CD4-positive, alpha-beta T cell treated with Interleukin-21 for 1 hour (primary cell): ENCODE measurements at regions not wholly inside any gene's neighbourhood (a gene's known extent, or its start where the extent isn't known, plus 50 kb on each side); places are given as distances from the start of the nearest gene placed in this dataset.
"Not testable (repeated sequence)": the region's sequence is repeated elsewhere in the genome, so short reads cannot be mapped to it uniquely, and the experiment has no call there.

Experiments
- DNase-seq: peaks from one replicate; pipeline ENCODE4 v3.0.0-alpha.2; 2020

DNA sequence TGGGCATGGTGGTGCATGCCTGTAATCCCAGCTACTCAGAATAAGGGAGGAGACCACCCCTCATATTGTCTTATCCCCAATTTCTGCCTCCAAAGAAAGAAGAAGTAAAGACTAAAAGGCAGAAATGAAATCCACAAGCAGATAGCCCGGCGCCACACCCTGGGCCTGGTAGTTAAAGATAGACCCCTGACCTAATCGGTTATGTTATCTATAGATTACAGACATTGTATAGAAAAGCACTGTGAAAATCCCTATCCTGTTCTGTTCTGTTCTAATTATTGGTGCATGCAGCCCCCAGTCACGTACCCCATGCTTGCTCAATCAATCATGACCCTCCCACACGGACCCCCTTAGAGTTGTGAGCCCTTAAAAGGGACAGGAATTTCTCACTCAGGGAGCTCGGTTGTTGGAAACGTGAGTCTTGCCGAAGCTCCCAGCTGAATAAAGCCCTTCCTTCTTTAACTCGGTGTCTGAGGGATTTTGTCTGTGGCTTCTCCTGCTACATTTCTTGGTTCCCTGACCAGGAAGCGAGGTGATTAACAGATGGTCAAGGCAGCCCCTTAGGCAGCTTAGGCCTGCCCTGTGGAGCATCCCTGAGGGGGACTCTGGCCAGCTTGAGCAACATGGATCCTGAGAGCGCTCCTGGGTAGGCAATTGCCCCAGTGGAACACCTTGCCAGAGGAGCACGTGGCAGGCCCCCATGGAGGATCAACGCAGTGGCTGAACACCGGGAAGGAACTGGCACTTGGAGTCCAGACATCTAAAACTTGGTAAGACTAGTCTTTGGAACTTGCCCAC, 188.7 kb upstream of the NDUFV2 start:
- DNase-seq: not testable (repeated sequence)

DNA sequence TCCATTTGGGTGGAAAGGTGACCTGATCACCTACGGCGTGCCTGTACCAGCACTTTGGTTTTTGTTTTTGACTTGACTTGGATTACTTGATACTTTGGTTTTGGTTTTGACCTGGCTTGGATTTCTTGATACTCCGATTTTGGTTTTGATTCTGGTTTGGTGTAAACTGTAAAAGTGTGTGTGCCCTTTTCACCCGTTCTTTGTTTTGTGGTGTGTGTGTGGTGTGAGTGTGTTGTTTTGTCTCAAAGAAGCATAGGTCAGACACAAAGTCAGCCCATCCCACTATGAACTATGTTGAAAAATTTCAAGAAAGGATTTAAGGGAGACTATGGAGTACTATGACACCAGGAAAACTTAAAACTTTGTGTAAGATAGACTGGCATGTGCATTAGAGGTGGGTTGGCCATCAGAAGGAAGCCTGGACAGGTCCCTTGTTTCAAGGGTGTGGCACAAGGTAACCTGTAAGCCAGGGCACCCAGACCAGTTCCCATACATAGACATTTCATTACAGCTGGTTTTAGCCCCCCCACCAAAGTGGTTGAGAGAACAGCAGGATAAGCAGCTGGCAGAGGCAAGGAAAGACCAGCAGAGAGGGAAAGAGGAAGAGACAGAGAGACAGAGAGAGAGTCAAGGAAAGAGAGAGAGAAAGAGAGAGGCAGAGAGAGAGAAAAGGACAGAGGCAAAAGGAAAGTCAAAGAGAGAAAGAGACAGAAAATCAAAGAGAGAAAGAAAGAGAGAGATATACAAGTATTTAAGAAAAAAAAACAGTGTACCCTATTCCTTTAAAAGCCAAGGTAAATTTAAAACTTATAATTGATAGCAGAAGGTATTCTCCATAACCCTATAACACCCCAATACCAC, 187.9 kb upstream of the NDUFV2 start:
- not testable (repeated sequence) for DNase-seq

DNA sequence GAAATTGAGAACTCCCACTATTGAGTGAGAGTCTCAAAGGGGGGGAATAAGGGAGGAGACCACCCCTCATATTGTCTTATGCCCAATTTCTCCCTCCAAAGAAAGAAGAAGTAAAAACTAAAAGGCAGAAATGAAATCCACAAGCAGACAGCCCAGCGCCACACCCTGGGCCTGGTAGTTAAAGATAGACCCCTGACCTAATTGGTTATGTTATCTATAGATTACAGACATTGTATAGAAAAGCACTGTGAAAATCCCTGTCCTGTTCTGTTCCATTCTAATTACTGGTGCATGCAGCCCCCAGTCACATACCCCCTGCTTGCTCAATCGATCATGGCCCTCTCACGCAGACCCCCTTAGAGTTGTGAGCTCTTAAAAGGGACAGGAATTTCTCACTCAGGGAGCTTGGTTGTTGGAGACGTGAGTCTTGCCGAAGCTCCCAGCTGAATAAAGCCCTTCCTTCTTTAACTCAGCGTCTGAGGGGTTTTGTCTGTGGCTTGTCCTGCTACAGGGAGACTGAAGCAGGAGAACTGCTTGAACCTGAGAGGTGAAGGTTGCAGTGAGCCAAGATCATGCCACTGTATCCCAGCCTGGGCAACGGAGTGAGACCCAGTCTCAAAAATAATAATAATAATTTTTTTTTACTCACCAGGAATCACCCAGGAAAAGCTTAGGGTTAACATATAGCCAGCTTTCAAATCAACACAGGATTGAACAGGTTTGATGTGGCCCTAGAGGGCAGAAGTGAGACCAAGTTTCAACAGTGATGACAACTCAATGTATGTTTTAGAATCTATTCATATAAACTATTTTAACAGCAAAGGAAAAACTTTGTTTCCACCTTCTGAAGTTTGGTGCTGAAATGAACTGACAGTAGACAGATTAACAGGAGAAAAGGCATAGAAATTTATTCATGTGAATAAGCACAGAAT, 181.4 kb upstream of the NDUFV2 start:
- not testable (repeated sequence) for DNase-seq

DNA sequence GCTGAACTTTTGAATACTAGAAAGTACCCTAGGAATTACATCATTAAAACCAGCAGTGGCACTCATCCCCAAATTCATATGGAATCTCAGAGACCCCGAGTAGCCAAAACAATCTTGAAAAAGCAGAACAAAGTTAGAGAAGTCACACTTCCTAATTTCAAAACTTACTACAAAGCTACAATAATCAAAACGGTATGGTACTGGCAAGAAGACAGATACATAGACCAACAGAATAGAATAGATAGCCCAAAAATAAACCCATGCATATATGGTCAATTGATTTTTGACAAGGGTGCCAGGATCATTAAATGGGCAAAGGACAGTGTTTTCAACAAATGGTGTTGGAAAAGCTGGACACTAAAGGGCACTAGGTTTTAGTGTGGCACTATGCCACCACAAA, 176.0 kb upstream of the NDUFV2 start:
- no peak for DNase-seq

DNA sequence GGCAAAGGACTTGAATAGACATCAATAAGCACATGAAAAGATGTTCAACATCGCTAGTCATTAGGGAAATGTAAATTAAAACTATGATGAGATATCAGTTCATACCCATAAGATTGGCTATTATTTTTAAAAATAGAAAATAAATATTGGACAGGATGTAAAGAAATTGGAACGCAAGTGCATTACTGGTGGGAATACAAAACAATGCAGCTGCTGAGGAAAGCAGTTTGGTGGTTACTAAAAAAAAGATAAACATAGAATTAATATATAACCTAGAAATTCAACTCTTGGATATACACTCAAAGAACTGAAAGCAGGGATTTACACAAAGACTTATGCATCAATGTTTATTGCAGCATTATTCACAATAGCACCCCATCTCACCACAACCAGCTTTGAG, 174.5 kb upstream of the NDUFV2 start:
- no peak for DNase-seq

DNA sequence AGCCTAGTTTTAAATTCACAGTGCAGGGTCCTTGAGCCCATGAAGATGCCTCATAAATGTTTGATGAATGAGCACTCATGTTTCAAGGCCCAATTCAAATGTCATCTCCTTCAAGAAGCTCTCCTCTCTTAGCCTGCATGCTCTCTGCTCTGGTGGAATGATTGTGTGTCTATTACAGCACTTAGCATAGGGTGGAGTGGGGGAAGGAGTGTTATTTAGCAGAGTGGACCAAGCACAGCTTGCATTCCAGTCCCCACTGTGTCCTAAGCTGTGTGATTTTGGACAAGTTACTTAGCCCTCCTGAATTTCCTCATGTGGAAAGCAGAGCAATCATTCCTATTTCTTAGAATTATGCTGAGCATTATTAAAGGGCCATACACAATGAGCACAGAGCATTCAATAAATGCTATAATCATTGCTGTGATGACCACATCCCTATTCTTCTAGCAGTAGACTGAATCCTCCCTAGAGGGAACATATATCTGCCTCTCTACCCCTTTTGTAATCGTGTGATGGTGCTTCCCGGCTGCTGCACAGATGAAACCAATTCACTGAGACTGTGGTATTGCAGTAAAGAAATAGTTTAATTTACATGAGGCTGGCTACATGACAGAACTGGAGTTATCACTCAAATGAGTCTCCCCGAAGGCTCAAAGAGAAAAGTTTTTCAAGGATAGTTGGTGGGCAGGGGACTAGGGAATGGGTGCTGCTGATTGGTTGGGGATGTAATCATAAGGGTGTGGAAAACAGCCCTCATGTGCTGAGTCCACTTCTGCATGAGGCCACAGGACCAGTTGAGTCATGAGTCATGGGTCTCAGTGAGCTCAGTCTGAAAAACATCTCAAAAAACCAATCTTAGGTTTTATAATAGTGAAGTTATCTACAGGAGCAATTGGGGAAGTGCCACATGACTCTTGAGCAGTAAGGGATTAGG, 173.4 kb upstream of the NDUFV2 start:
- no peak for DNase-seq

DNA sequence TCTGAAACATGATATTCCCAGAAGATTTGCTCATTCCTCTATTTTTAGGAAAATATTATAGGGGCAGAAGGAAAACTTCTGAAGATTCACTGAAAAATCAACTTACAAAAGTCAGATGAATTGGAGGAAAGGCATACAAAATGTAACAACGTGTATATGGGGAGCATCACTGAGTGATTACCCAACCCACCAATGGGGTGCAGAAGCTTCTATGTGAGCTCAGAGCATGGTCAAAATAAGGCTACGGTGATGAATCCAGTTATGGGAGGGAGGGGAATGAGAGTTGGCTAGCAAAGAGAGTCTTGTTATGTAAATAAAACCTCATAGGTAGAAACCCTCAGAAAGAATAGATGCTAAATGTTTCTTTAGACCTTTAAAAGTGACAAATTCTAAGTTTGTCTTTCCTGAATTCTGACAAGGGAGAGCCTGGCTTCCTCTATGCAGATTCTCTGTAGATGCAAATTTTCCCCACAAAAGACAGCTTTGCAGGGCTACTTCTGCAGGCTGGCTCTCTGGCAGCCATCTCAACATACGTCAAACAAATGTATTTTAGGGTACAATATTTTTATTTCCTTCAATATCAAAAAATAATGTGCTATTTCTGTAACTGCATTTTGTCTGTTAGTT, 171.4 kb upstream of the NDUFV2 start:
- DNase-seq: no peak

DNA sequence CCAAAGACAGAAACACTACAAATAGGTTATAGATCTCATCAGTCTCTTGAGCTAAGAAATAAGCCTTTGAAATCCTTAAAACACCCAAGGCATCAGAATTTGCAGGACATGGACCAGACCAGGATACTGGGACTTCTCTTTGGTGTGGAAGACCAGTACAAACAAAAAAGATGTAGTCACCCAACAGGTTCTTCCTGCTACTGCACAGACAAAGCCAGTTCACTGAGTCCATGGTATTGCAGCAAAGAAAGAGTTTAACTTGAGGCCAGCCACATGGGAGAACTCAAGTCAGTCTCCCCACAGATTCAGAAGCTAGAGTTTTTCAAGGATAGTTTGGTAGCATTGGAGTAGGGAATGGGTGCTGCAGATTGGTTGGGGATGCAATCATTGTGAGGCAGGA, 169.6 kb upstream of the NDUFV2 start:
- DNase-seq: no peak

DNA sequence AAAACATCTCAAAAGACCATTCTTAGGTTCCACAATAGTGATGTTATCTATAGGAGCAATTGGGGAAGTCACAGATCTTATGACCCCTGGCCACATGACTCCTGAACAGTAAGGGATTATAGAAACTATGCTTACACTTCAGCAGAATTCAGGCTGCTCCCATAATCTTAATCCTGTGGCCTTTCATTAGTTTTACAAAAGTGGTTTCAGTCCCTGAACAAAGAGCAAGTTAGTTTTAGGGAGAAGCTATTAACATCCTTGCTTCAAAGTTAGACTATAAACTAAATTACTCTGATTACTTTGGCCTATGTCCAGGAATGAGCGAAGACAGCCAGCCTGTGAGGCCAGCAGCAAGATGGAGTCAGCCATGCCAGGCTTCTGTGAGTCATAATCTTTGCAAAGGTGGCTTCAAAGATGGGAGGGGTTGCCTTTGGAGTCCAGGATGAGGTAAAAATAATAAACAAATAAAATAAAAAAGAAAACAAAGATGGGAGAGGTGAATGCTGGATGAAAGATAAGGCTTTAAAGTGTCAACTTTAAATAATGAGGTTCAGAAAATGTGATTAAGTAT, 168.7 kb upstream of the NDUFV2 start:
- no peak for DNase-seq

DNA sequence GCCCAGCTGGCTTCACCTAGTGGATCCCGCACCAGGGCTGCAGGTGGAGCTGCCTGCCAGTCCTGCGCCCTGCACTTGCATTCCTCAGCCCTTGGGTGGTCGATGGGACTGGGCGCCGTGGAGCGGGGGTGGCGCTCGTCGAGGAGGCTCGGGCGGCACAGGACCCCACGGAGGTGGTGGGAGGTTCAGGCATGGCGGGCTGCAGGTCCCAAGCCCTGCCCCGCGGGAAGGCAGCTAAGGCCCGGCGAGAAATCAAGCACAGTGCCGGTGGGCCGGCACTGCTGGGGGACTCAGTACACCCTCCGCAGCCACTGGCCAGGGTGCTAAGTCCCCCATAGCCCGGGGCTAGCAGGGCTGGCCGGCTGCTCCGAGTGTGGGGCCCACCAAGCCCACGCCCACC, 167.2 kb upstream of the NDUFV2 start:
- not testable (repeated sequence) for DNase-seq

DNA sequence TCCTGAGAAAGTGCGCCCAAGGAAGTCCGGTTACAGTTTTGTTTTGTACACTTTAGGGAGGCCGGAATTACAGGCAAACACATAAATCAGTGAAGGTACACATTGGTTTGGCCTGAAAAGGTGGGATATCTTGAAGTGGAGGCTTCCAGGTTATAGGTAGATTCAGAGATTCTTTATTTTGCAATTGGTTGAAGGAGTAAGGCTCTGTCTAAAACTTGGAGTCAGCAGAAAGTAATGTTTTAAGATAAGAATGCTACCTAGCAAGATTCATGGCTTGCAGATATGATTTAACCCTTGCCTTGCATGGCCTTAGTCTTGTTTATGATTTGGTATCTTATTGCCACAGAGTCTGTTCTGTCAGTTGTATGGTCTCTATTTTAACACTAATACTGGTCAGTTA, 165.9 kb upstream of the NDUFV2 start:
- no peak for DNase-seq

DNA sequence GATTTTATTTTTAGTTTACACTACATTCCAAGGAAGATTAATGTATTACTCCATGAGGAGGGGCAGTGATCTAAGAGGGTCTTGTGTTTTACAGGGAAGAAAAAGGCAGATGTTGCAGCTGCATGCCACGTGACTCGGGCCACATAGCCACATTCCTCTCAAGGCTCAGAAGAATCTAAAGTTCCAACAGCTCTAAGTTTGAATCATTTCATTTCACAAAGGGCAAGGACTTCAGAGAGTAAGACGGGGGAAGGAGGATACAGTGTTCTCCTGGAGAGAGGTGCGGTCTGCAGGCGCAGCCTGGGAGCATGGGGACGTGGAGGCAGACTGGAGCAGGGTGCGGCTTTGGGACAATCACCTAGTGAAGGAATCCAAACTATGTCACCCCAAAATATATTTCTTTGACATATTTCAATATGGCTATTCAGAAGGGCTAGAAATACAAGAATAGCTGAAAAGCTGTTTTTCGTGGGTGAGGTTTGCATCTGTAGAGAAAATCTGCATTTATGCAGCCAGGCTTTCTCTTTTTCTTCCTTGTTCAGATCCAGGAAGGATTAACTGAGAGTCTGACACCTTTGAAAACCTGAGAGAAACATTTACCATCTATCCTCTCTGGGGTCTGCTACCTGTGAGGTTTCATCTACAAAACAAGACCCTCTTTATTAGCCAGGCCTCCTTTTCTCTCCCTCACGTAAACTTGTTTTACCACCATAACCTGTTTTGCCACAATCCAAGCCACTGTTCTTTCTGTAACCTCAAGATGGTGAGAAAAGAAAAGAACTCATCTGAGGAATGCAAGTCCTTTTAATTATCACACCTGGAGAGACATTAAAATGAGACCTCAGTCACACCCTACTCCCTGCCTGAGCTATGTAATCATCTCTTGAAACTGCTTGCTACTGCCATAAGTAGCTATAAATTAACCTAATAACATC, 165.1 kb upstream of the NDUFV2 start:
- no peak for DNase-seq

DNA sequence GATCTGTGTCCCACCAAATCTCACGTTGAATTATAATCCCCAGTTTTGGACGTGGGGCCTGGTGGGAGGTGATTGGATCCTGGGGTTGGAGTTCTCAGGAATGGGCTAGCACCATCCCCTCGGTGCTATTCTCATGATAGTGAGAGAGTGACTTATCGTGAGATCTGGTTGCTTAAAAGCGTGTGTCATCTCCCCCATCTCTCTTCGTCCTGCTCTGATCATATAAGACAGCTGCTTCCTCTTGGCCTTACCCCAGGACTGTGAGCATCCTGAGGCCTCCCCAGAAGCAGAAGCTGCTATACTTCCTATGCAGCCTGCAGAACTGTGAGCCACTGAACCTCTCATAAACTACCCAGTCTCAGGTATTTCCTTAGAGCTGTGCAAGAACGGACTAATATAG, 163.7 kb upstream of the NDUFV2 start:
- no peak for DNase-seq

DNA sequence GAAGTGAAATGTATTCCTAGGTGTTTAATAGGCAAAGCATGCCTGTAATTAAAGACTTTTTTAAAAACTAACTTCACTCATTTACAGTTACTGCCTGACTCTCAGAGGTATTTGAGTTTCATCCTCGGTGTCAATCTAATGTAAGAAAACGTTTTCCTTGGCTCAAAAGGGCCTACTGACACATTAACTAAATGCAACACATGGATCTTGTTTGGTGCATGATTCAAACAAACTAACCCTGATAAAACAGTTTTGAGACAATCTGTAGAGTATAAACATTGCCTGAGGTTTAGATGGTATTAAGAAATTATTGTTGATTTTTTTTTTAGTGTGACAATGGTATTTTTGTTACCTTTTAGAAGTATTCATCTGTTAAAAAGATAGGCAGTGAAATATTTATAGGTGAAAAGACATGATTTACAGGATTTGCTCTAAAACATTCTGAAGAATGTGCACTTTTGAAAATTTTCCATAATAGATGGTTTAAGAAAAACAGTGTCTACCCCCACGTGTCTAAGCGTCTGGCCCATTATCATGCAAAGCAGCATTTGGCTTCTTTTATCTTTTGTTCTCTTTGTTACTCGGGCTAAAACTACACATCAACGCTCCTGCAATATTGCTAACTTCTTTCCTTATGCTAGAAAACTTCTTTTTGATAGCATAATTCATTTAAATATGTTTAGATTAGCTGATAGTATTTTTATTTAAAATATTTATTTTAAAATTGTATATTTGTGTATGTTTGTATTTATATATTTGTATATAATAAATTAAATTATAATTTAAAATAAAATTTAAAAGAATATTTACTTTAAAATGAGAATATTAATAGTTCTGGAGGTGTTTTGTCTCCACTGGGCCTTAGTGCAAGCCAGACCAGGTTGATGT, 160.2 kb upstream of the NDUFV2 start:
- DNase-seq: no peak

DNA sequence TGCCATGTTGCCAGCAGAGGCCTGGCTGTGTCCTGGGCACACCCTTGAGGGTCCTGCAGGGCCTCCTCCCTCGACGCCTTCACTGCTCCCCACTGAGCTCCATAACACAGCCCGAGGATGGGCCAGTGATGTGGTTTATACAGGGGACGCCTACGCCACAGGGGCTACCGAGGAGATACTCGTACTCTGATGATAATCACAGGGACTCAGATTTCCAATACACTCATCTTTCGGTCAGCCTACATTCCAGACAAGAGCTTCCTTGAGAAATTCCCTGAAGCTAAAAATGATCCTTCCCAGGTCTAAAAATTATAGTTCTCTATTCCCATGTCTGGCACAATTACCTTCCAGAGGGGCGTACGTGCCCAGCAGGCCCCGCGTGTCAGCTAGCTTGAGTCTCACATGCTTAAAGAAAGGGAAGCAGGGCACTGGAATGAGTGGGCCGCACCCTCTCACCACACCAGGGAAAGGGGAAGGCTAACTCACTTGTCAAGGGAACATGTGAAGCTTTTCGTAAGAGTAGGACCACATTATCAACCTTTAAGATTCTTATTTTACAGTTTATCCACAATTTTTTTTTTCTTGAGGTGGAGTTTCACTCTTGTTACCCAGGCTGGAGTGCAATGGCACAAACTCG, 159.5 kb upstream of the NDUFV2 start:
- DNase-seq: no peak

DNA sequence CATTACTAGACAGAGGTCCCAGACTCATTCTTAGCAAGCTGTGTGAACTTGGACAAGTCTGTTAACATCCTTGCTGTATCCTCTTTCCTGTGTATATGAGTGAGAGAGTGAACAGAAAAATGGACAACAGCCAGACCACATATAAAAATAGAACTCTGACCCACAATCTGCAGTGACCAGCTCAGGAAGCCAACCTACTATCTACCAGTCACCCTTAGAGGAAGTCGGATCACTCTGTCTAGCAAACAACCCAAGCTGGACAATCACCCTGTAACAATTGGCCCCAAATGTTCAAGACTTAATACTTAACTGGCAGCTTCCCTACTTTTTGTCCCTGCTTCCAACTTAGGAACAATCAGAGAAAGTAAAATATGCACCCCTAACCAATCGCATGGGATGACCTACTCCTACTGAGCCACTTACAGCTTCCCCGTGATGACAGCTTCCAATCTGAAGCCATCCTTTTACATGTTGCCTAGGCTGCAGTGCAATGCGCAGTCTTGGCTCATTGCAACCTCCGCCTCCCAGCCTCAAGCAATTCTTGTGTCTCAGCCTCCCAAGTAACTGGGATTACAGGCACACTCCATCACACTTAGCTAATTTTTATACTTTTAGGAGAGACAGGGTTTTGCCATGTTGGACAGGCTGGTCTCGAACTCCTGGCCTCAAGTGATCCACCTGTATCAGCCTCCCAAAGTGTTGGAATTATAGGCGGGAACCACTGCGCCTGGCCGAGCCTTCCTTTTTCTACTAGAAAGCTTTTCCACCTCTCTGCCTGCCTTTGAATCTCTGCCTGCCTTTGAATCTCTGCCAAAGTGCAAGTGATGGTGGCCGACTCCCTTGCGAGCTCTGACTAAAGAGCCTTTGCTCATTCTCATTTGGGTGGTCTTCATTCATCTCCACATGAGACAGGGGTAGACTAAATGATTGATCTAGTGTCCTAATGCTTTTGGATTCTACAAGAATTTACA, 158.3 kb upstream of the NDUFV2 start:
- DNase-seq: no peak

DNA sequence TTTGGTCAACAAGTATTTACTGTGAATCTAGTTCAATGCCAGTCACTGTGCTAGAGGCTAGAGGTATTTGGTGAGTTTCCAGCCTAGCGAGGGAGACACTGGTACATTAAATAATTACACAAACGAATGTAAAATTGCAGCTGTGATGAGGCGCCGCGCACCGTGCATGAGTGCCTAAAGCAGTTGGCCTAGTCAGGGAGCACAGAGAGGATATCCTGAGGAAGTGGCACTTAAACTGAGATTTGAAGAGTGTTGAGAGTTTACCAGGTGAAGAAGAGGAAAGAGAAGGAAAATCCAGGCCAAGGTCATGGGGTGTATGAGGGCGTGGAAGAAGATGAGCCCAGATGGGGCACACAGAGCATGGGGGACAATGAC, 157.6 kb upstream of the NDUFV2 start:
- no peak for DNase-seq
